NCI-H2227 treated with DMSO at 0.1 percent for 48 hours (cell line): ENCODE measurements at regions not wholly inside any gene's neighbourhood (a gene's known extent, or its start where the extent isn't known, plus 50 kb on each side); places are given as distances from the start of the nearest gene placed in this dataset.
"Not testable (repeated sequence)": the region's sequence is repeated elsewhere in the genome, so short reads cannot be mapped to it uniquely, and the experiment has no call there.

Source experiments
- DNase-seq: peaks from one replicate; lab custom pipeline; 2025; lab: John Stamatoyannopoulos, UW

- not testable (repeated sequence) for DNase-seq
Measured at GRCh38 chr1:161454865-161455707, 50.2 kb upstream of the FCGR2A start.

GRCh38 chr1:161453950-161454864 lies 51.0 kb upstream of the FCGR2A start:
- DNase-seq: not testable (repeated sequence)

DNA sequence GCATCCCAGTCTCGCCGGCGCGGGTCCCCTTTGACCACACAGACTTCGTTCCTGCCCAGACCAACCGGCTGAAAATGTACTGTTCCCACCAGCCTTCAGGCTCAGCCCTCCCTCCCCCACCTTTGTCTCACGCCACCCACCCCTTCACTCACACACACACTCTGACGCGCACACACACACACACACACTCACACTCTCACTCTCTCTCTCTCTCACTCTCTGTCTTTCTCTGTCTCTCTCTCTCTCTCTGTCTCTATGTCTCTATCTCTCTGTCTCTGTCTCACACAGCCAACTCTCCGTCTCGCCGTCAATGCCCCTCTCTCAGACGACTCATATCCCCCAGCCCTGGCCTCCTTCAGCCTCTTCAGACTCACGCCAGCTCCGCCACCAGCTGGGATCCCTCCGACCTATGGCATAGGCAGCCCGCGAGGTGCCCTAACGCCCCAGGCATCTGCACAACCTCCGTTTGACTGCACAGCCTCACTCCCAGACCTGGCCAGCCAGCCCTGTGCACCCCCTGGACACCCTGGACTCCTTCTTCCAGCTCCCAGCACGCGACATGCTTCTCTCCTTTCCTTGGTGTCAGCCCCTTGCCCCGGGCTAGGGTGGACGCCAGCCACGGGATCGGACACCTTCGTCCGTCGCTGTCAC lies 53.4 kb upstream of the FCGR2A start:
- DNase-seq: not testable (repeated sequence)

DNA sequence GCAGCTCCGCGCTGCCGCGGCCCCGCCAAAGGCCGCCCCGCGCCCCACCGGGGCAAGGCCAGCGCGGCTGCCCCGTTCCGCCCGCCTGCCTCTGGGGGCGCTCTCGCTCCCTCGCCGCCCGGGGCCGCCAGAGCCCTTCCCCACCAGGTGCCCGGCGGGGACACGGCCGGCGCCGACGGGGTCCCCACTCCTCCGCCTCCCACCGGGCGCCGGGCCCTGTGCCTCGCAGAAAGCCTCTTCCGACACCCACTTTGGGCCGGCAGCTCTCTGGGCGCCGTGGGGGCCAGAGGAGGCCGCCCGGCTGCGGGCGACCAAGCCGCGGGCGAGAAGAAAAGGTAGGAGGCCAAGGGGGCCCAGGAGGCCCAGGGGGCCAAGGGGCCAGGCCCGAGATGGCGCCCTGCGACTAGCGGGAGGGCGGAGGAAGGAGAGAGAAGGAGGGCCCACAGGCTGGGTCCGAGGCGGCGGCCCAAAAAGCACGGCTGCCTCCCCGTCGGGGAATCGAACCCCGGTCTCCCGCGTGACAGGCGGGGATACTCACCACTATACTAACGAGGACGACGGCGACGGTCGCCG lies 57.4 kb upstream of the FCGR2A start:
- DNase-seq: not testable (repeated sequence)

DNA sequence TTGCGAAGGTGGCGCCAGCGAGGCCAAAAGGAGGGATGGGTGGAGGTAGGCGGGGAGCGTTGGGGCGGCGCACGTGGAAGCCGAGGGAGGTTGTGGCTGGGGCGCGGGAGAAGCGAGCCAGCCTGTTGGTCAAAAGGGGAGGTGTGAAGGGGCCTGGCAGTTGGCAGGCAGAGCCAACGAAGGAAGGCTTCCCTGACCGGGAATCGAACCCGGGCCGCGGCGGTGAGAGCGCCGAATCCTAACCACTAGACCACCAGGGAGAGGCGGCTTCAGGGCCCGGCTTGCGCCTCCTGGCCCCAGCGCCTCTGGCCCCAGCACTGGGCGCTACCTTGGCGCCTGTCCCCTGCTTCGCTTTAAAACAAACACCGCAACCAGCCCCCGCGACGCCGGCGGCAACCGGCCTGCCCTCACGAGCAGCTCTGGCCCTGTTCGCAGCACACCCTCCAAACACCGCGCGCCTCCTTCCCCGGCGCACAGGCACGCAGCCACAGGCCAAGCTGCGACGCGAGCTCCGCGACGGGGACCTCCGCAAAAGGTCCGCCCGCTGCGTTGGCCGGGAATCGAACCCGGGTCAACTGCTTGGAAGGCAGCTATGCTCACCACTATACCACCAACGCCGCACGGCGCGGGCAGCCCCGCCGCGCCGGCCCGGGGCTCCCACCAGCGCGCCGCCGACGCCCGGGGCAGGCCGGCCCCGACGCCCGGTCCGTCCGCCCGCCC lies 58.1 kb upstream of the FCGR2A start:
- not testable (repeated sequence) for DNase-seq

DNA sequence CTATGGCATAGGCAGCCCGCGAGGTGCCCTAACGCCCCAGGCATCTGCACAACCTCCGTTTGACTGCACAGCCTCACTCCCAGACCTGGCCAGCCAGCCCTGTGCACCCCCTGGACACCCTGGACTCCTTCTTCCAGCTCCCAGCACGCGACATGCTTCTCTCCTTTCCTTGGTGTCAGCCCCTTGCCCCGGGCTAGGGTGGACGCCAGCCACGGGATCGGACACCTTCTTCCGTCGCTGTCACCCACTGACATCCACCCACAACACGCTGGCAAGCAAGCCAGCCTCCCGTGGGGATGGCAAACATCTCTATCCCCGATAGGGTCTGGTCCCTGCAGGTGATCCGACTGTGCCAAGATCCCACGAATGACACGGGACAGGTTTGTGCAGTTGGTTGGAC lies 60.5 kb upstream of the FCGR2A start:
- DNase-seq: not testable (repeated sequence)

GRCh38 chr1:161444255-161444654 lies 61.0 kb upstream of the FCGR2A start:
- not testable (repeated sequence) for DNase-seq

DNA sequence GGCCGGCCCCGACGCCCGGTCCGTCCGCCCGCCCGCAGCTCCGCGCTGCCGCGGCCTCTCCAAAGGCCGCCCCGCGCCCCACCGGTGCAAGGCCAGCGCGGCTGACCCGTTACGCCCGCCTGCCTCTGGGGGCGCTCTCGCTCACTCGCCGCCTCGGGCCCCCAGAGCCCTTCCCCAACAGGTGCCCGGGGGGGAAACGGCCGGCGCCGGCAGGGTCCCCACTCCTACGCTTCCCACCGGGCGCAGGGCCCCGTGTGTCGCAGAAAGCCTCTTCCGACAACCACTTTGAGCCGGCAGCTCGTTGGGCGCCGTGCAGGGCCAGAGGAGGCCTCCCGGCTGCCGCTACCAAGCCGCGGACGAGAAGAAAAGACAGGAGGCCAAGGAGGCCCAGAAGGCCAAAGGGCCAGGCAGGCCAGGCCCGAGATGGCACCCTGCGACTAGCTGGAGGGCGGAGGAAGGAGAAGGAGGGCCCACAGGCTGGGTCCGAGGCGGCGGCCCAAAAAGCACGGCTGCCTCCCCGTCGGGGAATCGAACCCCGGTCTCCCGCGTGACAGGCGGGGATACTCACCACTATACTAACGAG lies 64.9 kb upstream of the FCGR2A start:
- no peak for DNase-seq

- no peak for DNase-seq
Measured at GRCh38 chr1:161439280-161440232, 65.7 kb upstream of the FCGR2A start.

DNA sequence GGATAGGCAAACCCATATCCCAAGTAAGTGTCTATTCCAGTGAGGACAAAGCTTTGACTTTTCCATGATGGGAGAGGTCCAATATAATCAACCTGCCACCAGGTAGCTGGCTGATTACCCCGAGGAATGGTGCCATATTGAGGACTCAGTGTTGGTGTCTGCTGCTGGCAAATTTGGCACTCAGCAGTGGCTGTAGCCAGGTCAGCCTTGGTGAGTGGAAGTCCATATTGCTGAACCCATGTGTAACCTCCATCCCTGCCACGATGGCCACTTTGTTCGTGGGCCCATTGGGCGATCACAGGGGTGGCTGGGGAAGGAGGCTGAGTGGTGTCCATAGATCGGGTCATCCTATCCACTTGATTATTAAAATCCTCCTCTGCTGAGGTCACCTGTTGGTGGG lies 65.5 kb upstream of the CFAP126 start:
- not testable (repeated sequence) for DNase-seq

GRCh38 chr1:161432091-161432490 lies 64.4 kb upstream of the CFAP126 start:
- no peak for DNase-seq

GRCh38 chr1:161427733-161428516 lies 60.2 kb upstream of the CFAP126 start:
- DNase-seq: no peak

DNA sequence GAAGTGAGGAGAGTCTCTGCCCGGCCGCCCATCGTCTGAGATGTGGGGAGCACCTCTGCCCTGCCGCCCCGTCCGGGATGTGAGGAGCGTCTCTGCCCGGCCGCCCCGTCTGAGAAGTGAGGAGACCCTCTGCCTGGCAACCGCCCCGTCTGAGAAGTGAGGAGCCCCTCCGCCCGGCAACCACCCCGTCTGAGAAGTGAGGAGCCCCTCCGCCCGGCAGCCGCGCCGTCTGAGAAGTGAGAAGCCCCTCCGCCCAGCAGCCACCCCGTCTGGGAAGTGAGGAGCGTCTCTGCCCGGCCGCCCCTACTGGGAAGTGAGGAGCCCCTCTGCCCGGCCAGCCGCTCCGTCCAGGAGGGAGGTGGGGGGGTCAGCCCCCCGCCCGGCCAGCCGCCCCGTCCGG lies 55.2 kb upstream of the CFAP126 start:
- DNase-seq: not testable (repeated sequence)

DNA sequence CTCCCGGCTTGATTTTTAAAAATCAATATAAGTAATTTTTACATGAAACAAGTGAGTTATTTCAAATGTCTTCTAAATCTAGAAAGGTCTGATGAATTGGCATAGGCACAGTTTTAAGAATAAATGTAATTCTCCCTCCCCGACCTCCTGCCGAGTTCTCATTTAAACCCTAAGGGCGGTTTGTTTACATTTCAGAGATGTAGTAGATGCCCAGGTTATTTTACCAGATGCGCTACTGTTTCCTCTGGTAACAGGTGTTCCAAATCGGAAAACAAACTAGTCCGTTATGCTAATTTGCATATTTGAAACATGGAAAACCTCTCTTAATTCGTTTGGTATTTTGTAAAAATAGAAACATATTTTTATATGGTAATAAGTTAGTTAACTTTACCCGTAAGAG lies 53.8 kb upstream of the CFAP126 start:
- DNase-seq: no peak

- peak; percentile 23 for DNase-seq
Measured at GRCh38 chr1:161420763-161421455, 53.2 kb upstream of the CFAP126 start.

GRCh38 chr1:161417536-161417935 lies 49.9 kb upstream of the CFAP126 start:
- not testable (repeated sequence) for DNase-seq
